ENCODE measurements at regions not wholly inside any gene's neighbourhood (a gene's known extent, or its start where the extent isn't known, plus 50 kb on each side); places are given as distances from the start of the nearest gene placed in this dataset.

- no peak for TF ChIP-seq CTCF (IDR thresholded peaks at IDR 0.05; ENCODE audit: borderline replicate concordance, extremely low read depth, low read length, poor library complexity, severe bottlenecking)
- no peak for TF ChIP-seq EZH2 (IDR thresholded peaks at IDR 0.05; ENCODE audit: borderline replicate concordance, low read depth, low read length, severe bottlenecking)
Measured at GRCh38 chr11:107222916-107223460, 204.7 kb upstream of the GUCY1A2 start.
